NCI-H1417 (cell line): ENCODE measurements at regions not wholly inside any gene's neighbourhood (a gene's known extent, or its start where the extent isn't known, plus 50 kb on each side); places are given as distances from the start of the nearest gene placed in this dataset.
"Not testable (repeated sequence)": the region's sequence is repeated elsewhere in the genome, so short reads cannot be mapped to it uniquely, and the experiment has no call there.

Source experiments
- DNase-seq, 3 experiments: peaks; one replicate each; lab custom pipeline; 2025; lab: John Stamatoyannopoulos, UW

DNA sequence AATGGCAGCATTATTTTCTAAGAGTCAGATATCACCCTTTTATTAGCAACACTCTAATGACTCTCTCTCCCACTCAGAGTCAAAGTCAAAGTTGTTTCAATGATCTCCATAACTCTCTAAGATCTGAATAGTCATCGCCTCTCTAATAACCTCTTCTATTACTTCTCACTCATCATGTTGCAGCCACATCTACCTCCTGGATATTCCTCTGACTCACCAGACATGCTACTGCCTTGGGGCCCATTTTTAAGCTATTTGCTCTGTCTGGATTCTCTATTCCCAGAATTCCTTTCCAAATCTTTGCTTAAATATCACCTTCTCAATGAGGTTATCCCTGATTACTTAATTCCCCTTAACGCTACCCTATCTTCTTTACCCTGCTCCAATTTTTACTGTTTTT is 391.8 kb upstream of the MAGEB16 start:
- DNase-seq: no peak

DNA sequence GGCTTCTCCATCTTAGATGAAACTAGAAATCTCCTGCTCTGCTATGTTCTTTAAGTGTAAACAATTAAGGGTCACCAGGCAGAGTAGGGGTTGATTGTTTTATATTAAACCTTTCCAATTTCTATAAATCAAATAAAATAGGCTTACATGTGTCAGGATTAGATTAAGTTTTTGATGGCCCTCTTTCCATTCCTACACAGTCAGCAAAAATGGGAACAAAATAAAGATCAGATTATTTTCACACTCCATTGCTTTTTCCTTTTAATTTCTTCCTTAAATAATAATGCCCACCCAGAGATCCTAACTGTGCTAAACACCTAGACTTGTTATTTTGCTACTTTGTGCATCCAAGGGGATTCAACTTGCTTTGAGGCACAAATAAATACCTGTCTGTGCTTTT is 381.4 kb upstream of the MAGEB16 start:
- DNase-seq: no peak

DNA sequence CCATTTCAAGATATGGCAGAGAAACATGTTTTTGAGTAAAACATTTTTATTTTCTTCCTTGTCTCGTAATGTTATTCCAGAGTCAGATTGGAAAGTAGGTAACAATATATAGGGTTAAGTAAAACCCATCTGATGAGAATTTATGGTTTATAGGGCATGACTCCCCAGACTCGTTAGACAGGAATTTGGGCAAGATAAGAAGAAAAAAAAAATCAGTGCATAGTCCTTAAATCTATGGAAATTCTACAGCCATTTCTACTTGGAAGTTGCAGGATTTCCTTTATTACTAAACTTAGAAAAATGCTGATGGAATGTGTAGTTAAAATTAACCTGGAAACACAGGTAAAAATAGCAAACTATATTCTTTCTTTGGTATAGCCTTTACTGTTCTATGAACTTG is 366.1 kb upstream of the MAGEB16 start:
- DNase-seq: no peak

DNA sequence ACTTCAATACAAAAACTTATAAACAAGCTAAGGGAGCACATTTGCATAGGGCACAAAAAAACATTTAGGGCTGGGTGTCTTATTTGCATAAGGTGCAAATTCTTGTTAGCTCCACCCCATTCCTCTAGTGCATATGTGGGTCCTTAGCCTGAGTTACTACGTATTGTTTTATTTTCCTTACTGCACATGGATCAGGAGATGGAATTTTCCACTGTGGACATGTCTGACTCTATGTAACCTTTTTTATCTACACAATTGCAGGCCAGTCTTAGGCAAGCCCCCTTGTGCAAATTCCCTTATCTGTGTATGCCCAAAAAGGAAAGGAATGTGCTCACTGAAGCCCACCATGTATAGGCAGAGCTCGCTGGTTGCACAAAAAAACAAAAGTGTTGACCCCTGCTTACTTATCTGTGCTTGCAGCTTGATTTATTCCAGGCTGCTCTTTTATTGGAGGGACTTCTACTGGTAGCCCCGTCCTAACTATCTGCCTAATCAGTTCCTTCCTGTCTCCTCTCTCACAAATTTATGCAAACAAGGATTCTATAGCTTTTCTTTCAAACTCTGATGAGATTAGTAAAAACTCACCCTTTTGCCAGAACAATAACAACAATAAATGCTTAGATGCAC is 359.0 kb upstream of the MAGEB16 start:
- no peak for DNase-seq

DNA sequence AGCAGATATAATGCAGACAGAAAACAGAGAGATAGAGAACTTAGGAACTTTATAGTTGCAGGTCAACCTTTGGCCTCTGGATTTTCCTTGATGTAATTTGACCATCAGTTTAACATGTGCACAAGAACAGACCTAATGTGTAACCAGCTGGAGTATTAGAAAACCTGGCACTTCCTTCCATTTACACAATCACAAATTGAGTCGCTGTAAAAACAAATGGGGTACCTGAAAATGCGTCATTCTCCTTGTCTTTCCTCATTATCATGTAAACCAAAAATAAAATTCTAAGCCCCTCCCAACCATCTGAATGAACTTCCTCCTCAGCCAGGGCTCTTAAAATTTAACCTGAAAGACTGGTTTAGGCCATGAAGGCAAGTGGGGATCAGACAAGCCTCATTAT is 358.4 kb upstream of the MAGEB16 start:
- no peak for DNase-seq

DNA sequence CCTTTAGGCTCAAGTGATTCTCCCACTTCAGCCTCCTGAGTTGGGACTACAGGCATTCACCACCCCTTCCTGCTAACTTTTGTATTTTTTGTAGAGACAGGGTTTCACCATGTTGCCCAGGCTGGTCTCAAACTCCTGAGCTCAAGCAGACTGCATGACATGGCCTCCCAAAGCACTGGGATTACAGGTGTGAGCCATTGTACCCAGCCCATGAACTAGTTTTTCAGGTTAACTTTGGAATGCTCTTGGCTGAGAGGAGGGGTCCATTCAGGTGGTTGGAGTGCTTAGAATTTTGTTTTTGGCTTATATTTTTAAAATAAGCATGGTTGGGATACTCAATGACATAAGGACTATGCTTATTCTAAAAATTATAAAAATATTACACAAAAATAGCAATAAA is 355.7 kb upstream of the MAGEB16 start:
- no peak for DNase-seq

DNA sequence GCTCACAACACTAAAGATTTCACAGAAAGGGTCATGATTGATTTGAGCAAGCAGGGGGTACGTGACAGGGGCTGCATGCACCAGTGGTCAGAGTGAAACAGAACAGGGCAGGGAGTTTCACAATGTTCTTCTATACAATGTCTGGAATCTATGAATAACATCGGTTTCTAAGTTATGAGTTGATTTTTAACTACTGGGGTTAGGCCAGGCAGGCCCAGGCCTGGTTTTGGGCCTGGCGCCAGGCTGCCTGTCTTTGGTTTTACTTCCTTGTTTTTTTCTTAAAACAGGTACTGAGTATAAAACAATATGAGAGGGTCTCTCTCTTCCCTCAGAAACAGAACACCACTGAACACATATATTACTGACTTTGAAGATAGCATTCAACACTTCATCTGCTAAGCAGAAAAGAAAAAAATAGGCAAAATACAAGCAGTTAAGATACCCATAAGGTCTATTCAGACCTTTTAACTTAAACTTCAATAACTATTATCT is 355.0 kb upstream of the MAGEB16 start:
- not testable (repeated sequence) for DNase-seq

DNA sequence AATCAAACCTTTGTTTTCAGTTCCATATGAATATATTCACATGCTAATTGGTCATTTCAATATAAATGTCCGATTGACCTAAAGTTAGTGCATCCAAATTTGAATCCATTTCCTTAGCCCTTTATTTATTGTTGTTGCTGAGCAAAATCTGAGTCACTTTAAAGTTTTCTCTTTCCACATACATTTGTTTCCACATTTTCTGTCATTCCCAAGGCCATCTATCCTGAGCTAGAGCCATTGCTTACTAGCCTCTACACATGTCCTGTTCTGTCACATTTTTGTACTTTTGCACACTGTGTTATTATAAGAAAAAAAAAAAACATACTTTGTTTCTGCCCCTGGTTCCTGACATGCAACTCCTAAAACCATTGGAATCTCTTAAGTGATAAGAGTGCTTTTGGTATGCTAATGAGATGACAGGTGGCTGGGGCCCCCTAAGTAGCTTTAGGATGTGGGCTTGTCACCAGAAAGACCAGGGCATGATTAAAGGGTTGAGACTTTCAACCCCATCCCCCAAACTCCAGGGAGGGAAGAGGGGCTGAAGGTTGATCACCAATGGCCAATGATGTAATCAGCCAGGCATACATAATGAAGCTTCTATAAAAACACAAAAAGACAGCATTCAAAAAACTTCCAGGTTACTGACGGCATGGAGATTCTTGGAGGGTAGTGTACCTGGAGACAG is 353.3 kb upstream of the MAGEB16 start:
- no peak for DNase-seq

DNA sequence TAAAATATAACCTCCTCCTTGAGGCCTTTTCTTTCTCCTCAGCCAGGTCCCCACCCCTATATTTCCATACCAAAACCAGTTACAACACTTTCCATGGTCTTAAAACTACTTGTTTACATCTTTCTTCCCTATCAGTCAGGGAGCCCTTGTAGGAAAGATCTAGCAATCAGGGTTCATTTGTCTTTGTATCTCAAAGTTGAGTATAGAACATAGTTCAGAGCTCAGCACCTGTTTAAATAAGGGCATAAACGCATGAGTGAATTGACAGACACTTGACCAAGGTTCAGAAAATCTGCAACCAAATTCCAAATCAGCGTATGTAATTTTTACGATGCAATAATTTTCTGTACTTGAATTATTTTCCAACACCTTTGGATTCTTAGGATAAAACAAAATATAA is 352.2 kb upstream of the MAGEB16 start:
- no peak for DNase-seq

DNA sequence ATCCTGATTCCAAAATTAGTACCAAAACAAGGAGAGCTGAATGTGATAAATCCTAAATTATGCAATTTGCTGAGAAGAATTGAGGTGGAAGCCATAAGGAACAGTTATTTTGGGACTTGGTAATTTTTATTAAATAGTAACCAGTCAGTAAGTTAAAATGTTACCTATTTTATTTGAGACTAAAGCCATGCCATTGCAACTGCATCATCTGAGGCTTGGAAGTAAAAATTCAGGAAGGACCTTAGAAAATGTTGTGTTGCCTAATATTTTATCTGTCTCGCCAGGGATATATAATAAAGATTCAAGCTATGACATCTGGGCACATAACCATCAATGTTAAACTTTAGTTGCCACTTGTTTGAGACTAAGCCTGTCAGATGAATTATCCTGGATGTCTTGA is 341.3 kb upstream of the MAGEB16 start:
- no peak for DNase-seq

DNA sequence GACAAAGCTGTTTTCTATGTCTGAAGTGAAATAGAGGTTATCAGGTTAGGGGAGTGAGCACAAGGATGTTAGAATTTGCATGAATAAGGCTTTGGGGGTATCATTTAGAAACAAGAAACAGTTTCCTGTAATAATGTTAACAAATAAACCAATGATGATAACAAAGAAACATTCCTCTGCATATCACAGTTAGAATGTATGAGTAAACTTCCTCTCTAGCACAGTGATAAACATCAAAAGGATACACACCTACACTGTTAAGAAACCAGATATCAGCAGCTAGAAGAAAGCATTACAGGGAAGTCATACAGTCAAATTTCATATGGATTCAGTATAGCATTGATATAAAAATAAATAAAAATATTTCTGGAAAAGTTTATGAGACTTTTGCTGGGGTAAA is 340.0 kb upstream of the MAGEB16 start:
- DNase-seq: no peak

DNA sequence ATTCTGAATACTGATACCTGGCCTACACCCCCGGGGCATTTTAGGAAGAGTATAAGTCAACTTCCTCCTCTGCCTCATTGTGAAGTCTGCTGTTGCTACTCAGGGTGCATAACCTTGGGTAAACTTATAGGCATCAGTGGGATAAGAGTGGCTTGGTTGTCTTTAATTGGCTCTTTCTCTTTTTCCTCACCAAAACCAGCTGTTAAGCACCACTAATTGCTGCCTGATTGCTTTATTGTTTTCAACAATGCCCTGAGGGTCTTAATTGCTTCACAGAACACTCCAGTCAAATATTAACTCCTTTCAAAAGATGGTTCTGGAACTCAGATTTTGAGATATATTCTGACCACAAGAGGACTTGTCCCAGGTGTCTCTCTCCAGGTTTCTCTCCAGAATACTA is 337.0 kb upstream of the MAGEB16 start:
- peak in 1 of 3 experiments; percentile 35 for DNase-seq

DNA sequence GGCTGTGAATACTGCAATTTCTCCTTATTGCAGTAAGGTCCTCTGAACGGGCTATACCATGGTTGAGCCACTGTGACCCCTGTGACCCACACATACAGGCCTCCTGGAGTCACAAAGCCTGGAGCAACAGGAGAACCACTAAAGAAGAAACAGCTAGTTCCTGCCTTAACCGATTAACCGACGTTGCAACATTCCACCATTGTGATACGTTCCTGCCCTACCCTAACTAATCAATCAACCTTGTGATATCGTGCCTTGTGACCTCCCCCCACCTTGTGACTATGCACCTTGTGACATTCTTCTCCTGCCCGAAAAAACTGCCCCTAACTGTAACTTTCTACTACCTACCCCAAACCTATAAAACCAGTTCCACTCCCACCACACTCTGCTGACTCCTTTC is 301.5 kb upstream of the MAGEB16 start:
- DNase-seq: not testable (repeated sequence)

DNA sequence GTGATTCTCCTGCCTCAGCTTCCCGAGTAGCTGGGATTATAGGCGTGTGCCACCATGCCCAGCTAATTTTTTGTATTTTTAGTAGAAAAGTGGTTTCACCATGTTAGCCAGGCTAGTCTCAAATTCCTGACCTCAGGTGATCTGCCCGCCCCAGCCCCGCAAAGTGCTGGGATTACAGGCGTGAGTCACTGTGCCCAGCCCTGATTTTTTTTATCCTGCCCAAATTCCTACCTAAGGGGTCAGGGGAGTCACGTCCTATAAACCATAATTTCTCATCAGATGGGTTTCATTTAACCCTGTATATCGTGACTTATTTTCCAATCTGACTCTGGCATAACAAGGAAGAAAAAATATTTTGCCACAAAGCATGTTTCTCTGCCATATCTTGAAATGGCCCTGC is 300.7 kb upstream of the MAGEB16 start:
- not testable (repeated sequence) for DNase-seq

DNA sequence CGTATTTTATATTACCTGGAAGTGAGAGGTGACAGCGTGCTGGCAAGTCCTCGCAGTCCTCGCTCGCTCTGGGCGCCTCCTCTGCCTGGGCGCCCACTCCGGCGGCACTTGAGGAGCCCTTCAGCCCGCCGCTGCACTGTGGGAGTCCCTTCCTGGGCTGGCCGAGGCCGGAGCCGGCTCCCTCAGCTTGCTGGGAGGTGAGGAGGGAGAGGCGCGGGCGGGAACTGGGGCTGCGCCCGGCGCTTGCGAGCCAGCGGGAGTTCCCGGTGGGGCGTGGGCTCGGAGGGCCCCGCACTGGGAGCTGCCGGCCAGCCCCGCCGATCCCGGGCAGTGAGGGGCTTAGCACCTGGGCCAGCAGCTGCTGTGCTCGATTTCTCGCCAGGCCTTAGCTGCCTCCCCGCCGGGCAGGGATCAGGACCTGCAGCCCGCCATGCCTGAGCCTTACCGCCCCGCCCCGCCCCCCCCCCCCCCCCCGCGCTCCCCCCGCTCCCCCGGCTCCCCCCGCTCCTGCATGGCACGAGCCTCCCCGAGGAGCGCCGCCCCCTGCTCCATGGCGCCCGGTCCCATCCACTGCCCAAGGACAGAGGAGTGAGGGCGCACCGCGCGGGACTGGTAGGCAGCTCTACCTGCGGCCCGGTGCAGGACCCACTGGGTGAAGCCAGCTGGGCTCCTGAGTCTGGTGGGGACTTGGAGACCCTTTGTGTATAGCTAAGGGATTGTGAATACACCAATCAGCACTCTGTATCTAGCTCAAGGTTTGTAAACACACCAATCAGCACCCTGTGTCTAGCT is 298.9 kb upstream of the MAGEB16 start:
- DNase-seq: no peak

DNA sequence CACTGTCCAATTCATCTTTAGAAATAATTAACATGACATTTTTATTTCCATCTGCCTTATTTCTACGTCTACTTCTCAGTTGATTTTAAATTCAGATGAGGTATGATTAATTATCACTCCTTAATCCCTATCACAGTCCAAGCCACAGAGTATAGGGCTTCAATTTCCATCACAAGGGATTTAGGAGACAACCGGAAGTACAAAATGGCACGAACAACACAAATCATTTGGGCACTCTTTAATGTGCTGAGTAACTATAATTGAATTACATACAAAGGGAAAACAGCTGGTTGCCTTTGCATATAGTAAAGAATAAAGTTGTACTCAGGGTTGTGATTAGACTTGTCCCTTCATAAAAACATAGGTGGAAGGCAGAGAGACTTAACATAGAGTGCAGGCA is 290.4 kb upstream of the MAGEB16 start:
- peak in 2 of 3 experiments; percentile 23 to 76 for DNase-seq

DNA sequence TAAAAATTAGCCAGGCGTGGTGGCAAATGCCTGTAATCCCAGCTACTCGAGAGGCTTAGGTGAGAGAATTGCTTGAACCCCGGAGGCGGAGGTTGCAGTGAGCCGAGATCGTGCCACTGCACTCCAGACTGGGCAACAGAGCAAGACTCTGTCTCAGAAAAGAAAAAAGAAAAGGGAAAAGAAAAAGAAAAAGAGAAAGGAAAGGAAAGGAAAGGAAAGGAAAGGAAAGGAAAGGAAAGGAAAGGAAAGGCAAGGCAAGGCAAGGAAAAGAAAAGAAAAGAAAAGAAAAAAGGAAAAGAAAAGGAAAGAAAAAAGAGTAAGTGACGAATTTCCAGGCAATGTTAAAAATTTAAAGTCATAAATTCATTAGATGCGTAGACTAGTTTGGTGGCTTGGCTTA is 250.1 kb upstream of the MAGEB16 start:
- not testable (repeated sequence) for DNase-seq

DNA sequence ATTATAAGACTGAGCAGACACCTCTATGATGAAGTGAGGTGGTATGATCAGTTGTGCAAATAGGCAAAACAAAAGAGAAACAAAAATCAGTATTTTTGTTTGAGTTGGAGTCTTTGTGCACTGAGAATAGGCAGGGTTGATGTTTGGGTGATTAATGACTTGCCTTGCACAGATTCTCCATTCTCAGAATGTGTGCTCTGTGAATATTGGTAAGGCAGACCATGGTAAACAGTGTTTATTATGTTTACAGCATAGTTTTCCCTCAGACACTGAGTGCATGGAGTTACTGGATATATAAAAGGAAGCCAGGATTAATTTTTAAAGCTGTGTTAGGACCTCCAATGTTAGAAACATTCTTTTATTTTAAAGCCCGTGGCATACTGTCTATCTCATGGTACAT is 240.2 kb upstream of the MAGEB16 start:
- DNase-seq: peak in 1 of 3 experiments; percentile 48

DNA sequence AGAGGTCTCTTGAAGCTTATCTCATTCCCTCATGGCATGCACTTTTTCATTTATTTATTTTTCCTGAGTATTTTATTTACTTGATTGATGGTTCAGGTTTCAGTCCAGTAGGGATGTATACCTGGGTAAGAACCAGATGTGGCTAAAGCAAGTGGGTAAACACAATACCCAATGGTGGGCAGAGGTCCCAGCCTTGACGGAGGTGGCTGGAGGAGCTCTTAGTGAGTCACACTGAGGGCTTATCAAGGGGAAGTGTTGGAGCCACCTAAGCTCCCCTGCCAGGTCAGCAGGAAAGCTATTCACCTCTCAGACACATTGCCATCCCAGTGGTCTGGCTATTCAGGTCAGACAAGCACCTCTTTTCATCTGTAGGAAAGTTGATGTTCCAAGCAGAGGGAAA is 236.2 kb upstream of the MAGEB16 start:
- no peak for DNase-seq

DNA sequence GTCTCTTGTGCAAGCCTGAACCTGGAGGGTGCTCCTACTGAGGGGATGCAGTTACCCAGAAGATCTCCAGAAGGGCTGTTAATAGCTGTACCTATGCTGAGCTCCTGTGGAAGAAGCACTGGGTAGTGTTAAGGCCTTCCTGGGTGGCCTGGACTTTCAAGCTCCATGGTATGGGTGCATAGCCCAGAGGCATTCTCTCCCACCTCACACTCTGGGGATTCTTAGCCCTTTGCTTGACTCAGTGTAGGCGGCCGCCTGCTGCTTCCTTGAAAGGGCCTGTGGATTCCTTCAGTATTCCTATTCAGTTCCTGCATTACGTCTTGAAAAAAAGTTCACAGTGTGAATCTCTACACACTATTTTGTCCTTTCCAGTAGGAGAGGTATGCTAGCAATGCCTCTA is 235.7 kb upstream of the MAGEB16 start:
- DNase-seq: no peak

DNA sequence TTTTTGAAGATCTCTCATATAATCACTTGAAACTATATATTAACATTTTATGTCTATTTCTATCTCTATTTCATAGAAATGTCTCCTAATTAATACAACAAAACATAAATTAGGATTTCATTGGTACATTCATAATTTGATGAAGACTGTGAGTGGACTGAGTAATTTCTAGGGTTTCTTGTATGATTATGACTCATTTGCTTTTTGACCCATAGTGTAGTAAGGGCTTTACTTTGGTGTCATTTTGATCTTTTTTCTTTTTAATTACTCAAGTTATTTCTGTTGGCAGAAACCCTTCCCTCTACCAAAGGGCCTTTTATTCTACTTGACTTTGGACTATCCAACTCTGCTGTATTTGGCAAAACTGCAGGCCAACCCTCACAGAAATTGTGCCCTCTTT is 207.9 kb upstream of the MAGEB16 start:
- DNase-seq: no peak

DNA sequence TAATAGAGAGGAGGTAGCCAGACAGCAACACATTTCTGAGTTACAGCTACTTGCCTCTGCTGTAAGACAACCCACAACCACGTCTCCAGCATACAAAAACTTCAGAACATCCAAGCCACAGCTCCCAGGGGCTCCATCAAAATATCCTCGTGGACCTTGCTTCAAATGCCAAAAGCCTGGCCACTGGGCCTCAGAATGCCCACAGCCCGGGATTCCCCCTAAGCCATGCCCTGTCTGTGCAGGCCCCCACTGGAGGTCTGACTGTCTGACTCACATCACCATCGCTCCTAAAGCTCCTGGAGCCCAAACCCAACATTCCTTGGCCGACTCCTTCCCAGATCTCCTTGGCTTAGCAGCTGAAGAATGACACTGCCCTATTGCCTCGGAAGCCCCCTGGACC is 186.6 kb upstream of the MAGEB16 start:
- not testable (repeated sequence) for DNase-seq

DNA sequence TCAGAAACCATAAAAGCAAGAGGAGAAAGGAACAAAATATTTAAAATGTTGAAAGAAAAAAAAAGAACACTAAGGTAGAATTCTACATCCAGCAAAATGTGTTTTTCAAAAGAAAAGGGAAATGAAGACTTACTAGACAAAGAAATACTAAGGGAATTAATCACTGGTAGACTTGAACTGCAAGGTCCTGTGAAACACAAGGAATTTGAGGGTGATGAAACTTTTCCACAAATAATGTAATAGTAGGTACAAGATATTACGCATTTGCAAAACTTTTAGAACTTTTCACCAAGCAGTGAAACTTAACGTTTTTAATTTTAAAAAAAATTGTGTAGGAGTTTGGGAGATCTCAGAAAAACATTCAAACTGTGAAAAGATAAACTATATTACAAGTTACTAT is 180.3 kb upstream of the MAGEB16 start:
- DNase-seq: no peak
